ENCODE measurements at regions not wholly inside any gene's neighbourhood (a gene's known extent, or its start where the extent isn't known, plus 50 kb on each side); places are given as distances from the start of the nearest gene placed in this dataset.

- H3K9me3 ChIP-seq (ENCODE audit: control insufficient read depth, insufficient read depth, low read length), result no peaks in the 10 kb centered on the region
- no peaks in the 10 kb centered on the region for H4K20me1 ChIP-seq (ENCODE audit: control insufficient read depth, insufficient read depth, low read depth, low read length)
- TF ChIP-seq CTCF (IDR thresholded peaks at IDR 0.05; ENCODE audit: low read depth, low read length, poor library complexity, severe bottlenecking) (no peak), EZH2phosphoT487 (IDR thresholded peaks at IDR 0.05; ENCODE audit: borderline replicate concordance, low read length) (no peak)
- H3K36me3 ChIP-seq (ENCODE audit: control insufficient read depth, low read length), result no peaks in the 10 kb centered on the region
- peaks cover 3% of the 10 kb centered on the region; the same call in 1 of the 2 replicates for H3K4me1 ChIP-seq (ENCODE audit: control insufficient read depth, low read length)
- H3K27ac ChIP-seq (ENCODE audit: low read depth, low read length), result no peak overlapping the region
- no peaks in the 10 kb centered on the region for H3F3A ChIP-seq (ENCODE audit: control insufficient read depth, insufficient read depth)
- H3K9me2 ChIP-seq (replicated peaks; ENCODE audit: control insufficient read depth, low read length), result no peaks in the 10 kb centered on the region
- H3K27me3 ChIP-seq (ENCODE audit: control insufficient read depth, low read length), result no peaks in the 10 kb centered on the region
- no peak overlapping the region for H3K4me2 ChIP-seq (ENCODE audit: low read length)
- H3K79me2 ChIP-seq (ENCODE audit: control insufficient read depth, low read length), result no peaks in the 10 kb centered on the region
- H3K4me3 ChIP-seq (ENCODE audit: low read length), result no peak overlapping the region
Observed at GRCh38 chr2:142724713-142725349, 152.6 kb upstream of the KYNU start.

DNA sequence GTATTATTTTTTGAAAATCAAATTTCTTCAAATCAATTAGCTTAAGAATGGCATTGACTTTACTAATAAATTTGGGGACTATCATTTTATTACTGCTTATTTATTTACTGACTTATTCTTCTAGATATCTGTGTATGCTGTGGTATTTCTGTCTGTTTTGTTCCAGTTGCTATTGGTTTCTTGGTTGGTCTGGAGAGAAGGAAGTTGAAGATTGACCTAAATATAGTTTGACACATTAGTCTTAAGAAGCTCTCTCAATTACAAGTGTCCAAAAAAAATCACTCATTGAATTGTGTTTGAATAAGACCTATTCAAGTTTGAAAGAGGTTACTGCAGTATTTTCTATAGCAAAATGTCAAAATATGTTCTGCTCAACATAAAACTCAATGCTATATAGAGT is 153.3 kb upstream of the KYNU start:
- Histone ChIP-seq H3K9me2 (replicated peaks; ENCODE audit: control insufficient read depth, low read length) (no peaks in the 10 kb centered on the region), H3K79me2 (ENCODE audit: control insufficient read depth, low read length) (no peaks in the 10 kb centered on the region), H4K20me1 (ENCODE audit: control insufficient read depth, insufficient read depth, low read depth, low read length) (no peaks in the 10 kb centered on the region), H3K27me3 (ENCODE audit: control insufficient read depth, low read length) (no peaks in the 10 kb centered on the region), H3K36me3 (ENCODE audit: control insufficient read depth, low read length) (no peaks in the 10 kb centered on the region), H3K27ac (ENCODE audit: low read depth, low read length) (no peak overlapping the region), H3K4me2 (ENCODE audit: low read length) (no peak overlapping the region), H3F3A (ENCODE audit: control insufficient read depth, insufficient read depth) (no peaks in the 10 kb centered on the region), H3K4me3 (ENCODE audit: low read length) (no peak overlapping the region), H3K4me1 (ENCODE audit: control insufficient read depth, low read length) (peaks cover 3% of the 10 kb centered on the region; the same call in 1 of the 2 replicates), H3K9me3 (ENCODE audit: control insufficient read depth, insufficient read depth, low read length) (no peaks in the 10 kb centered on the region)
- TF ChIP-seq CTCF (IDR thresholded peaks at IDR 0.05; ENCODE audit: low read depth, low read length, poor library complexity, severe bottlenecking), result no peak
- no peak for TF ChIP-seq EZH2phosphoT487 (IDR thresholded peaks at IDR 0.05; ENCODE audit: borderline replicate concordance, low read length)

DNA sequence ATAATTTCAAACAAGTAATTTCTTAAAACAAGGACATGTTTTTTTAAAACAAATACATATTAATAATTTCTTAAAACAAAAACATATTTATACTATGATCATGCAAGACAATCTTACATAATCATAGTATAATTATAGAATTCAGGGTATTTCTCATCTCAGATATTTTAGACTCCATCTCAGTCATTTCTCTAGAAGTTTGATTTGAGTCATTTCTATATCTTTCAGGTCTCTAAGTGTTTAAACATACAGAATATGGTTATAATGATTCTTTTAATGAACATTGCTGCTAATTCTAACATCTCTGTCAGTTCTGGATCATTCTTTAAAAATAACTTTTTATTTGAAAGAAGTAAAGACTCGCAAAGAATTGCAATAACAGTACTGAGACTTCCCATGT is 154.2 kb upstream of the KYNU start:
- peaks cover 3% of the 10 kb centered on the region; the same call in 1 of the 2 replicates for H3K4me1 ChIP-seq (ENCODE audit: control insufficient read depth, low read length)
- H3K9me3 ChIP-seq (ENCODE audit: control insufficient read depth, insufficient read depth, low read length), result no peaks in the 10 kb centered on the region
- no peaks in the 10 kb centered on the region for H3K9me2 ChIP-seq (replicated peaks; ENCODE audit: control insufficient read depth, low read length)
- no peaks in the 10 kb centered on the region for H3F3A ChIP-seq (ENCODE audit: control insufficient read depth, insufficient read depth)
- H4K20me1 ChIP-seq (ENCODE audit: control insufficient read depth, insufficient read depth, low read depth, low read length), result no peaks in the 10 kb centered on the region
- H3K79me2 ChIP-seq (ENCODE audit: control insufficient read depth, low read length), result no peaks in the 10 kb centered on the region
- no peak overlapping the region for H3K27ac ChIP-seq (ENCODE audit: low read depth, low read length)
- no peak overlapping the region for H3K4me2 ChIP-seq (ENCODE audit: low read length)
- H3K36me3 ChIP-seq (ENCODE audit: control insufficient read depth, low read length), result no peaks in the 10 kb centered on the region
- no peaks in the 10 kb centered on the region for H3K27me3 ChIP-seq (ENCODE audit: control insufficient read depth, low read length)
- TF ChIP-seq EZH2phosphoT487 (IDR thresholded peaks at IDR 0.05; ENCODE audit: borderline replicate concordance, low read length) (no peak), CTCF (IDR thresholded peaks at IDR 0.05; ENCODE audit: low read depth, low read length, poor library complexity, severe bottlenecking) (no peak)
- no peak overlapping the region for H3K4me3 ChIP-seq (ENCODE audit: low read length)

Measured in DOHH2 (cell line).